ENCODE measurements at regions not wholly inside any gene's neighbourhood (a gene's known extent, or its start where the extent isn't known, plus 50 kb on each side); places are given as distances from the start of the nearest gene placed in this dataset.

DNA sequence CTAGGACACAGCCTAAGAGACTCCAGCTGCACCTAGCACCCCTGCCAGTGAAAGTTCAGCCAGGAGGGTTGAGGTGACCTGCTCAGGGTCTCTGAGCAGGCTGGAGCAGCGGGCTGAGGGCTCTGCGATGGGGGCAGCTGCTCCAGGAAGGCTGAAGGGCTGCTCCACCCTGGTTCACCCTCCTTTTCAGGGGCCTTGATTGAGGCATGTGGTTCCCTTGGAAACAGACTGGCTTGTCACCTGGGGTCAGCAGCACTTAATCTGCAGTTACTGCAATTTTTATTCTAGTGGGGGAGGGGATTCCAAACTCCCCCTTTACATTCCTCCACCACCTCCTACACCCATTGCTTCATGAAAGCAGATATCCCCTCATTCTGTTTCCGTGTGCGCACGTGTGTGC, 85.3 kb upstream of the UNC5B start:
- no peak for TF ChIP-seq EZH2 (IDR thresholded peaks at IDR 0.05; ENCODE audit: borderline replicate concordance, low read depth, low read length, severe bottlenecking)
- no peak for TF ChIP-seq CTCF (IDR thresholded peaks at IDR 0.05; ENCODE audit: borderline replicate concordance, extremely low read depth, low read length, poor library complexity, severe bottlenecking)
